22Rv1 (cell line): ENCODE measurements at regions not wholly inside any gene's neighbourhood (a gene's known extent, or its start where the extent isn't known, plus 50 kb on each side); places are given as distances from the start of the nearest gene placed in this dataset.

Experiments
- CTCF ChIP-seq: fragments of 450-650 bp; IDR thresholded peaks from 2 replicates; pipeline ENCODE4 v1.5.1; 2017; ENCODE audit warnings: mild to moderate bottlenecking
- ZFX ChIP-seq: fragments of 450-650 bp; IDR thresholded peaks from 2 replicates; pipeline ENCODE4 v1.6.1; 2017; ENCODE audit warnings: antibody characterized with exemption, borderline replicate concordance

- TF ChIP-seq CTCF, result no peak
- no peak for TF ChIP-seq ZFX
Measured at GRCh38 chr3:99468918-99469317, 169.5 kb upstream of the COL8A1 start.
